GM10847 (cell line): ENCODE measurements at regions not wholly inside any gene's neighbourhood (a gene's known extent, or its start where the extent isn't known, plus 50 kb on each side); places are given as distances from the start of the nearest gene placed in this dataset.

Experiments used
- POLR2A ChIP-seq: IDR thresholded peaks from 2 replicates; pipeline ENCODE4 v1.6.1; 2011; ENCODE audit not compliant: insufficient read length; ENCODE audit errors: extremely low read depth

DNA sequence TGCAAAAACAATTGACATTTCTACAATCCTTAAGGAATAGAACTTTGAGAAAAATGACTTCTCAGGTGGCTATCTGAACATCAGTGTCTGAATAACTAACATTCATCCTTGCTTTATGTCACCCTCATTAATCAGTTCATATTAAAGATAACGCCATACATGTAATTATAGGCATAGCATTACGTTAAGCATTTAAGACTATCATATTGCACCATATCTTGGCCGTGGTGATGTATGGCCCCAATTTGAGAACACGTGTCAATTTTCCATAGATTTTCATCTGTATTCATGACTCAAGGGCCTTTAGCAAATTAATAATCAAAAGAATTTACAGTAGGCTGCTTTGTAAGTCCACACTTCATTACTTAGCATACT is 81.6 kb downstream of the SPTSSA start:
- TF ChIP-seq POLR2A = no peak

DNA sequence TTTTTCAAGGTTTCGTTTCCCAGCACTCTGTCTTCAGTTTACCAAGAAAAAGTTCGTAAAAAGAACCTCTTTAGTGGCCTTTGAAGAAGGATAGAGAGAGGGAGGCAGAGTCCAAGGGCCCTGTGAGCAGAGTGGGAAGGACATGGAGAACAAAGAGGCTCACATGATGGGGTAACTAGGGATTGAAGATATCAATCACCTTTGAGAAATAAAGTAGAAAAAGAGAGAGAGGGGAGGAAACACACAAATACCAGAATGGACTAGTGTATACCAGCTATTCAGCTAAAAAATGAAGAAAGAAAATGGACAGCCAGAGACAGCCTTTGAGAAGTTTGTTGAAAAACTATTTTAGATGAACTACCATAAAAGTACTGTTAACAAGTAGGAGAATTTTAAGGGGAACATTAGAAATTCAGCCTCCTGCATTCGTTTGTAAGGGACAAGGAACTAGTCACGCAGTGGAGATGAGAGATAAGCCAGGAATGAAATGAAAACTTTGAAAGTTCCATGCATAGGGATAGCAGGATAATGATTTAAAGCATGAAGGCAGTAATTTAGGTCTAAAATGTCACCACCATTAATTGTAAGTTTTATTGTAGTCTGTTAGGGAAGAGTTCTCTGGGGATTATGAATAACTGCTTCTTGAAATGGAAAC is 82.1 kb downstream of the SPTSSA start:
- TF ChIP-seq POLR2A = no peak

- TF ChIP-seq POLR2A = no peak
These were observed 85.3 kb downstream of the SPTSSA start for GRCh38 chr14:34376649-34377267.

DNA sequence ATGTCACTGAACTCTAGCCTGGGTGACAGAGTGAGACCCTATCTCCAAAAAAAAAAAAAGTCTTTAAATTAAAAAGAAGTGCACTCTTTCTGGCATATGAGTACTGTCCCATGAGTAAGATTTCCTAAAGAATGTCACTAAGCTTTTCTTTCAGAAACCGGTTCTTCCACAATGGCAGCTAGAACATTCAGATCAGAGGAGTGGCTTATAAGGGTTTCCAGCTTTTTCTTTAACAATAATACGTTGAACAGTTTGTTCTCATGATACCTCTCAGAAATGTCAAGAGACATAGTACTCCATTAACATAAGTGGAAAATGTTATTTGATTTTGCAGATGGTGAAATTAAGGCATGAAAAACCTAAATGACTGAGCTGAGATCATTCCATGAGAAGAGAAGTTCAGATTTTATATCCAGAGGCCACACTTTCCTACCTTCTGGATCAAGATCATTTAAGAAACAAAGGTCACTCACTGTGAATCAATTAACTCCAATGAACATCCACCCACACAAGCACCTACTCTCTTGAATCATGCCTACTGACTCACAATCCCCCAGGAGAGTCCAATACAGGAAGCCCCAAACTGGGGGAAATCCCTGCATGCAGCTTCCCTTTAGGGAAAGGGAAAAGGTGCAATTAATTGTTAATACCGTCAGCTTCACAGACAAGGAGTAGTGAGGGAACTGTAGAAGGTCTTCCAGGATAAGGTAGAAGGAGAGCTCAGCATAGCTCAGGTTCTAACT is 86.9 kb downstream of the SPTSSA start:
- TF ChIP-seq POLR2A = no peak

GRCh38 chr14:34373191-34373590 is 88.8 kb downstream of the SPTSSA start:
- no peak for TF ChIP-seq POLR2A

DNA sequence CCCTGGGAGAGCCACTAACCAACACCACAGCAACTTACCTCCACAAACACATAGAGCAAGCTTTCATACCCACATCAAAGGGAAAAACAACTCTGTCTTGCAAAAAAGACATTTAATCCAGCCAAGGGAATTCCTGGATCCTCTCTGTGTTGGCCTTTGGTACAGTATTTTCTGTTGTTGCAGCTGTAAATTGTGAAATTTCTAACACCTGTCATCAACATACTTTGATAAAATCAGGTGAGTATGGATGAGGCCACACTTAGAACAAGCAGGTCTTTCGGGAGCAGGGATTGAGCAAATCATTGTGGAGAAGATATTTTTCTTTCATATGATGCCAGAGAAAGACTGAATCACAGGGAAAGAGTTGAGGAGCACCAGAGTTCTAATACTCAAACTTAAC is 89.3 kb downstream of the SPTSSA start:
- no peak for TF ChIP-seq POLR2A

DNA sequence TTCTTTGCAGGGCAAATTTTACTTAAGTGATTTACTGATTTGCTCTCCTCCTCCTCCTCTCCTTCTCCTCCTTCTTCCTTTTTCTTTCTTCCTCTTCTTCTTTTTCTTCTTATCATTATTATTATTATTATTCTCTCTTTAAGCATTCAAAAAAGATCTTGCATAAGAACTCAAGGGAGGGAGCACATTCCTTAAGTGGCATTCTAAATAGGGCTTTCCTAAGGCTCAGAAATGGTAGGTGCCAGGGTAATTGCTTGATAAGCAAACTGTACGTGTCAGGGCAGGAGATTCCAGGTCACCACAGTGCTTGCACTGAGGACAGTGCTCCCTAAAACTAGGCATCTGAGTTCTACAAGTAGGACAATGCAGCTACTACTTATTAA is 92.4 kb downstream of the SPTSSA start:
- TF ChIP-seq POLR2A = no peak

DNA sequence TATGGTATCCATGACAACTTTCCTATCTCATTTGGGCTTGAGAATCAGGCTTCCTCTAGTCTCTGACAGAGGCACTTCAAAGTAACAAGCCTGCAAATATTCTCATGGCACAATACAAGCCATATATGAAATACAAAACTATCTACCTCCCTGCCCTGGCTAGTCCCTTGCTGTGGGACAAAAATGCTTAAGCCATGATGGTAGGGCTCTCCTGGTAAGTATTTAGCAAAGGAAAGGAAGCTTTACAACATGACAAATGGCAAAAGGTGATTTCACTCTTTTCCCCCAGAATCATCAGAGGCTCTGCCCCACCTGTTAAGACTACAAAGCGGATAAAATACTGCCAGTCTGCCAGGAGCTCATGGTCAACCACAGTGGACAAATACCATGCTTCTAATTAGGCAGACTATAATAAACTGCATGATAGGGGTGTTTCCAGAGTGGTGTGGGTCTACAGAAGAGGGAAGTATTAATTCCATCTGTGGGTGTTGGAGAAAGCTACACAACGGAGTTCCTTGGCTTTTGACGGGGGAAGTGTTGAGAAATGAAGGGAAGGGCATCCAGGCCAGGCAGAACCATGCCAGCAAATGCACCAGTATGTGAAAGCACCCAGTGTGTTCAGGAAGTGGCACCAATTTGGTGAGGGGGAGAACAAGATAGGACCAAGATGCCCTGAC is 92.9 kb downstream of the SPTSSA start:
- TF ChIP-seq POLR2A = no peak

DNA sequence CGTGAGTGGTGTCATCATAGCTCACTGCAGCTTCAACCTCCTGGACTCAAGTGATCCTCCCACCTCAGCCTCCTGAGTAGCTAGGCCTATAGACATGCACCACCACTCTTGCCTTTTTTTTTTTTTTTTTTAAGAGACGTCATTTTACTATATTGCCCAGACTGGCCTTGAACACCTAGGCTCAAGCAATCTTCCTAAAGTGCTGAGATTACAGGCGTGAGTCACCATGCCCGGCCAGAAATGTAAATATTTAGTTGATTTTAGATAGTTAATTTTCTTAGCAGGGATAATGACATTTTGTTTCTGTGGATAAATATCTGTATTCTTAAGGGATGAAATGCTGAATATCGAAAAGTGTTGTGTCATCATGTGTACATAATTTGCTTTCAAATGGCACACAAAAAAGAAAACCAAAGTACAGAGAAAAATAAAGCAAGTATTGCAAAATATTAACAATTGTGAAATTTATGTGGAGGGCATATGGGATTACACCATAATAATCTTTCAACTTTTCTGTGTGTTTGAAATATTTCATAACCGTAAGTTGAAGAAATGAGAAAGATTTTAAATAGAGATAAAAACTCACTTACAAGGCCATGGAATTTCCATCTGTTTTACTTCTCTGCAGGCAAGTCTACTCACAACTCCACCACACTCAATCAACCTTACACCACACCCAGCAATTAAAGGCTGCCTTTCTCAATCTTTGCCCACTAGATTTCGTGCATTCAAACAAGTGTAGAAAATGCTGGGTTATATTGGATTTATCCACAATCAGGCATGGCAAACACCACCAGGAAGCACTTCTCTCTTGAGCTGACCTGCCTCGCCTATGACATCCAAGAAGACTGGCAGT is 93.7 kb downstream of the SPTSSA start:
- TF ChIP-seq POLR2A = no peak

DNA sequence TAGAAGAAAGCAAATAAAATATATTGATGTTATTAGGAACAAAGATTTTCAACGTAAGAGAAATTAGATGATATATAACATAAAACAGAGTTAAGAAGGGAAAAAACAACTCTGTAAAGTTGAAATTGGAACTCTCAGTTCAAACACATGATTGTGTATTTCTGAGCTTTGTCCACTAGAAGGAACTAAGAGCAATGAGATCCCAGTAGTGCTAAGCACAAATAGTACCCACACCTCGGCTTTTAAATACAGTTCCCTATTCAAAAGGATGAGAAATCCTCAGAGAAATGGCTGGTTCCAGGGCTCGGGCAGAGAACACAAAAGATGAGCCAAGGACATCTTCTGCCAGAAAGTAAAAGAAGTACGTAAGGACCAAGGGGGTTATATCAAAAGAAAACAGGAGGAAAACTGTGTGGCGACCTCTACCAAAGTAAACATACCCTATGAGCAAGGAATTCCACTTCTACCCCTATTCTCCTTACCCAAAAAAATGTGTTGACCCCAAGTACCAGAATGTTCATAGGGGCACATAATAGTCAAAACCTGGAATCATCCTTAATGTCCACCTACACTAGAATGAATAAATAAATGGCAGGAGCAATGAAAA is 96.6 kb downstream of the SPTSSA start:
- no peak for TF ChIP-seq POLR2A

GRCh38 chr14:34364201-34364600 is 97.8 kb downstream of the SPTSSA start:
- TF ChIP-seq POLR2A = no peak

GRCh38 chr14:34363733-34364134 is 98.3 kb downstream of the SPTSSA start:
- TF ChIP-seq POLR2A = no peak

- no peak for TF ChIP-seq POLR2A
These were observed 99.3 kb downstream of the SPTSSA start for GRCh38 chr14:34362641-34363251.

- no peak for TF ChIP-seq POLR2A
These were observed 100.5 kb downstream of the SPTSSA start for GRCh38 chr14:34361504-34362011.

DNA sequence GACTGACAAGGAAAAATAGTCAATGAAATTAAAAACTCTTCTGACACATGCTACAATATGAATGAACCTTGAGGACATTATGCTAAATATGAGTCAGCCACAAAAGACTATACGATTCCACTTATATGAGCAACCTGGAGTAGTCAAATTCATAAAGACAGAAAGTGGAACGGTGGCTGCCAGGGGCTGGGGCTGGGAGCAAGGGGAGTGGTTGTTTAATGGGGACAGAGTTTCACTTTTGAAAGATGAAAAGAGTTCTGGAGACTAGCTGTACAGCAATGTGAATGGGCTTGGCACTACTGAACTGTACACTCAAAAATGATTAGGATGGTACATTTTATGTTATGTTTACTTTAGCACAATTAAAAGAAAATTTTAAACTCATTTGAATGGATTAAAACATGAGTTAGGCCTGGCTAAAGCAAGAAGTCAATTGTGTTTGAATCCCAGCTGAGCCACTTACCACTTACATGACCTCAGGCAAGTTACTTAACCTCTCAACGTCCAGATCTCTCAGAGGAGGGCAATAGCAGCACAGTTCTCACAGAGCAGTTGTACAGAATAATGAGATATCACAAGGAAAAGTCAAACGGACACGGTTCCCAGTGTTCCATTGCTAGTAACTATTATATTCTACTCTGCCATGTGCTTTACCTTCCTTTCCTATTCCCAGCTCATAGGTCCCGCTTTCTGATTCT is 102.5 kb downstream of the SPTSSA start:
- no peak for TF ChIP-seq POLR2A
